GM10266 (cell line): ENCODE measurements at regions not wholly inside any gene's neighbourhood (a gene's known extent, or its start where the extent isn't known, plus 50 kb on each side); places are given as distances from the start of the nearest gene placed in this dataset.

Experiments used
- DNase-seq: peaks from one replicate; pipeline ENCODE4 v3.0.0; 2012; ENCODE audit errors: extremely low spot score
- CTCF ChIP-seq: IDR thresholded peaks from 2 replicates; pipeline ENCODE4 v1.5.1; 2012; ENCODE audit warnings: mild to moderate bottlenecking, low read depth; ENCODE audit not compliant: control insufficient read depth, insufficient read depth; ENCODE audit errors: missing control alignments

DNA sequence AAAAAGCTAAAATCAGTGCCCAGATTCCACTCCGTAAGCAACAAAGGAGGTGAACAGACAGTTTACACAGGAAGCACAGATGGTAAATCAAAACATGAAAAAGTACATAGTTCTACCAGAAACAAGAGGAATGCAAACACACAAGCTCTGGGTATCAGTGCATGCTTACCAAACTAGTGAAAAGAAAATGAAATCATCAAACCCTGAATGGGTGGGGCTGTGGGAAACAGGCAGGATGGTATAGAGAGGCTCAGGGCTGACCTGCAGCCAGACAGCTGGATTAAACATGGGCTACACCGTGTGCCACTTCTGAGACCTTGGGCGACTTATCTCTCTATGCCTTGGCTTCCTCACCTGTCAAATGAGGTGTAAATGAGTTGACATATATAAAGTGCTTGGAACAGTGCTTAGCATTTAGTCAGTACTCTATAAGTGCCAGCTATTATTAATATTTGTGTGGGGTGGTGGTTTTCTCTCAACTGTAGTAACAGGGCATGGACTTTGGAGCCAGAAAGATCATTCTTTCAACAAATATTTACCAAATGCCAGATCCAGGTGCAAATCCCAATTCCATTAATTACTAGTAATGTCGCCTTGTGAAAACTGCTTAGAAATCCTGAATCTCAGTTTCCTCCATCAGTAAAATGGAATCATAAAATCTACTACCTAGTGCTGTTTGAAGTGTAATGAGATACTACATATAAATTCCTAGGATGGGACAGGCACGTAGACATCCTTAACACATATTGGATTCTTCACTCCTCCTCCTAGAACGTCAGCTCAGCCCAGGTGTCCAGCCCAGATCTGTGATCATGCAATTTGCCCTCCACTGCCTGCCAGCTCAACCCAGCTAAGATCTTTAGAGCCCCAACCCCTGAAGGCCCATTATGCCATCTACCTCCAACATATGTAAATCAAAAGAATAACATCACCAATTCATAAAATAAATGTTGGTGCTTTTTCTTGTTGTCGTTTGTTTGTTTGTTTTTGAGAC lies 55.5 kb upstream of the SMAD3 start:
- no peak for DNase-seq
- no peak for TF ChIP-seq CTCF

DNA sequence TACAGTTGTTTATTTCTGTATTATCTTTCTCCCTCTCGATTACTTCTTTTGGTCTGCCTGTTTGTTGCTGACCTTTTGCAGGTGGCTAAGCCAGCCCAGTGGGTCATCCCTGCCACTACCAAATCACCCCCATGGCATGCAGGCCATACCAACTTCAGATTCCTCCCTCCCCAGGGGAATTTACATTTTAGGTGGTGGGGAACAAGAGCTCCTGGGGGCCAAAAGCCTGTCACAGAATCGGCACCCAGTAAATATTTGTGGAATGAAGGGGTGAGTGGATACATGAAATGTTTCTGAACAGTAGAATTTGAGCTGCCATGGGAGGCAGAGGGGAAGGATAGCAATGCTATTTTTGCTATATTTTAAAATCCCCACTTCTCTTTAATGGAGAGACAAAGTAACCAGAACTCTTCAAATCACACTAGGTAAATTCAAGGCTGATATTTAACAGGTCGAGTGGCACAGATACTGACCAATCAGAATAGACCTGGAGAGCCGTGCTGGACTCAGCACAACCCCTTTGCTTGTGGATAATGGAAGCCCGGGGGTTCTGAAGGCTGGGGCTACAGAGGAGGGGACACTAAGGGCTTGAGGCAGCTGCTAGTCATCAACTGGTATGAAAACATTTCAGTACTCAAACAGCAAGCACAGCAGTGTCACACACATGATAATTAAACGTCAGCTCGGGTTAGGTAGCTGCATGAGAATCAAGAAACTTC lies 54.3 kb upstream of the SMAD3 start:
- DNase-seq: no peak
- TF ChIP-seq CTCF: no peak

DNA sequence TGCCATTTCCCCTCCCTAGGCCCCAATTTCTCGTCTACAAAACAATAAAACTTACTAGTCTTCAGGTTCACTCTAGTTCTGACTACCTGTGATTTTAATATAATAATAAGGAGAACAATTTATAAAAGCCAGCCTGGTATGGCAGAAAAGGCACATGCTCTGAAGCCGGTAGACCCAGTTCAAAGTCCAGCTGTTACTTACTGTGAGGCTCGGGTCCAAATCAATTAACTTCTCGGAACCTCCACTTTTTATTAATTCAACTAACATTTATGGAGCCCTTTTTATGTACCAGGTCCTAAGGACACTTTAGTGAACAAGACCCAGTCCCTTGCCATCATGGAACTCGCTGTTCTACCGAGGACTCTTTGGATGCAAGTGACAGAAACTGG lies 53.8 kb upstream of the SMAD3 start:
- TF ChIP-seq CTCF: no peak

GRCh38 chr15:67013696-67014095 lies 51.7 kb upstream of the SMAD3 start:
- DNase-seq: no peak
- no peak for TF ChIP-seq CTCF

More for the DNA sequence above, 53.8 kb upstream of the SMAD3 start:
- DNase-seq: no peak
